SIG-M5 treated with dmso at 0.1 percent for 504 hours (cell line): ENCODE measurements at regions not wholly inside any gene's neighbourhood (a gene's known extent, or its start where the extent isn't known, plus 50 kb on each side); places are given as distances from the start of the nearest gene placed in this dataset.

Source experiments
- DNase-seq: peaks from one replicate; lab custom pipeline; 2025; ENCODE audit not compliant: unreplicated experiment; lab: John Stamatoyannopoulos, UW

DNA sequence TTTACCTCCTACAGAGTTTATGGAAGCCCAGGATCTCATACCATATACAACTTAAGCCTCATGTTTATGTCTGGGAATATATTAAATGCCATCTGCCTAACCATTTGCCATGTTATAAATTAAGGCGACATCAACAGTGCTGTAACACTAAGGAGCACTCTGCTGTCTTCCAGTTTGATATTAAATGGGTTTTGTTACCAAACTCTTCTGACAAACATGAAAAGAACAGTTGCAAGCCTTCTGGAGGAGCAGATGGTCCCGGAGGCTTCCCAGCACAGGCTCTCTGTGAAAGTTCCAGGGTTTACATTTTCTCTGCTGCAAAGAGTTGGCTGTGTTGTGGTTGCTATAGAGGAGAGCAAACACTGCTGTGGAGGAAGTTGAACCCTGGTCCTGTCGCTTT, 545.3 kb upstream of the SALL1 start:
- DNase-seq = no peak

DNA sequence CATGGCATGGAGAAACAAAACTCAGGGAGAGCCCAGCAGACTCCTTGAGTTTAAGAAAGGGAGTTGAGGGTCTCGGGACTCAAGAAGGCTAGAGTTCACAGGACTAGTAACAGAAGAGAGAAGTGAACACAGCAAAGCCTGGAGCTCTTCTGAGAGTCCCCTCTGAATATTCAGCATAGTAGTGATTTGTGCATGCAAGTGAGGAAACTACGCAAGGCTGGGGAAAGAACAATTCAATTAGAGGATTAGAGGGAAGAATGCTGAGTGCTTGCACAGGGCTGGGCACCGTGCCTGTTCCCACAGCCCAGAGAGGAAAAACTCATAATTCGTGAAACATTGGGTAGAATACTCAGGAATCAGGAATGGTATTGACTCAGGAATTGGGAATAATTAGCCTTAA, 540.0 kb upstream of the SALL1 start:
- no peak for DNase-seq

GRCh38 chr16:51685498-51685897, 534.4 kb upstream of the SALL1 start:
- DNase-seq = no peak

- DNase-seq = no peak
Measured at GRCh38 chr16:51683882-51684281, 532.8 kb upstream of the SALL1 start.

GRCh38 chr16:51682905-51683304, 531.8 kb upstream of the SALL1 start:
- no peak for DNase-seq

DNA sequence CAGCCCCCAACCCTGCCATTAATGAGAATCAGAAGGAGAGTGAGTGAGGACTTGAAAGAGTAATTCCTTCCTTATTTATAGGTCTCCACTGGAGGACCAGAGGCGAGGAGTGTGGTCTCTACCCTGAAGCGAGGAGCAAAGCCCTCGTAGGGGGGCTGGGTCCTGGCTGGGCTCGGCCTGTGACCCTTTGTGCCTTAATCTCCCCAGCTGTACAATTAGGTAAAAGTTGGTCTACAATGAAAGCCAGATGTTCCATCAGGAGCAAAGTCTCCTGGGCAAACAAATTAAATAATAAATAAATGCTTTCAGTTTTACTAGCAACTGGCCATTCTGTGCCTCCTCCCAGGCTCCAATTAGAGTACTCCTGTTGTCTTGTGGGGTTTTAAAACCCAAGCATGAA, 523.5 kb upstream of the SALL1 start:
- DNase-seq = no peak

DNA sequence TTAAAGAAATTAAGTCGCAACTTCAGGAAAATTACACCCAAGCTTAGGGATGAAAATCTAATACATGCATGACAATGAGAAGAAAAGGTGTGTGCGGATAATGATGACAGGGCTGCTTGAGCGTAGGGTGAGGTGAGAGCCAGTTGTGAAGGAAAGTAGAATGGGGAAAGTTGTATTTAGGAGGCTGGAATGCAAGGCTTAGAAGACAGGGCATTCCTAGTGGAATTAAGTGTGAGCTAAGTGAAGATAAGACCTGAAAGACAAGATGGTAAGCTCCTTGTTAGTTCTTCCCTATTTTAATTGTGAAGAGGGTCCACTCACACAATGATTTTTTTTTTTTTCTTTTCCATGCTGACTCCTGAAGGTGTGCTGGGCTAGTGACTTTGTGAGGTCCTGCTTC, 519.5 kb upstream of the SALL1 start:
- no peak for DNase-seq

DNA sequence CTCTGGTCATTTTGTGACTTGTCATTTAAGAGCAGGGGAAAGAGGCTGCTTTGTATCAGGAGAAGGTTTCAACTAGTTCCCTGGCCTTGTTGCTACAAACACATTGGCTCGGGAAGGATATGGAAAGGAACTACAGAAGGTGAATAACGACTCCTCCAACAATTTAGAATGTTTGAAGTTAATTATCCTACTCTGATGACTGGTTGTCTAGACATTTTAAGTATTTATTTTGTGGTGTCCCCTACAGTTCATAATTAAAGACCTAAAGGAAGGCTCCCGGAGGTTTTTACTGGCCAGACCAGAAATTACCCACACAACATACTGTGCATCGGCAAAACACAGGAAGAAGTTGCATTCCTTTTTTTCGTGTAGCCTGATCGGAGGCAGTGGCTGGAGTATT, 515.8 kb upstream of the SALL1 start:
- DNase-seq = no peak

DNA sequence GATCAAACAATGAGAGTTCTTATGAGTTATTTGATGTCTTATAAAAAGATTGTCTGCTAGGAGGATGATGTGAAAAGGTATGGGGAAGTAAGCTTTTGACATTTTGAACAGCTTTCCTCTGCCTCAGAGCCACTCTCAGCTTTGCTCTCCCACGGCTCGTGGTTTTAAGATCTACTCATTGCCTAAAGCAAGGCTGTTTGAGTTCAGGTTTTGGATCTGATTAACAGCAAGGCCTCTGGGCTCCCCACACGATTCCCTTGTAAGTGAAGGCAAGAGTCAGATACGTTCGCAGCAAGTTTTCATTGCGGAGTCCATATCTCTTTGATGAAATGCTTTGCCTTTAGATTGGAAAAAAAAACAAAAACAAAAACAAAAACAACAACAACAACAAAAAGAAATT, 515.0 kb upstream of the SALL1 start:
- DNase-seq = no peak

DNA sequence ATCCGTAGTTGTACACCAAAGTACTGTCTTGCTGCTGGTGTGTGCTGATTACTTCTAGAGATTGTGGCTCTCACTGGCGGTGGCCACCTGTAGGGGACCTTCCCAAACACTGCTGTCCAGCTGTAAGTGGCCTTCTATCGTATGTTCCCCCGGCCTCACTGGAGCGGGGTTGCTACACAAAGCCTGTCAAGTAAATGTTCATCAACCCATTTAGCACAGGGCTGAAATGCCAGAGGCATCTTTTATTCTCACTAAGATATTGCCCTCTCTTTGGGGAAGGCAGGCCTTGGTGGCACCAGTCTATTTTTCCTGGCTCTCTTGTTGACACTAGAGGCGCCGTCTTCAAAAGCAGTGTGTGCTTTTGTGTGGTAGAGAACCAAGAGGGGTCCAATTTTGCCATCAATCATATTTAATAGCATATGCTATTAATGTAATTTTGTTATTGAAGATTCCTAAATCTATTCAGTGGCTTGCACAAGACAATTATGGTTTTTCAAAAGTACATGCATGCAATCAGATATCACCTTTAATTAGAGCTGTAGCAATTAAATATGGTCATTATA, 514.4 kb upstream of the SALL1 start:
- no peak for DNase-seq

DNA sequence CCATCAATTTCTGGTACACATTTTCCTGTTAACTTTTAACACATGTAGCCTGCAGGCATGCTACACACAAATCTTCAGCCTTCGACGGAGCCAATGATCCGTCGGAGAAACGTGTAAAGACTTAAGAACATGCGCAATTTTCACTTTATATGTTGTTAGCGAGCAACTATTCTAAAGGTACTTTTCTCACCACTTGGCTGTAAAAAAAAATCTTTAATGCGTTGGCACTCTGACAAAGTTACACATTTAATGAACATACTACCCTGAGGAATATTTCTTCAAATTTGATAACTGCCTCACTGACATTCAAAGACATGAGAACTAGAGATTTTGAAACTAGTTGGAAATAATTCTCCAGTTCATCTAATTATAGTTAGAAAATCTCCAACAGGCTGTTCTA, 507.5 kb upstream of the SALL1 start:
- DNase-seq = no peak

DNA sequence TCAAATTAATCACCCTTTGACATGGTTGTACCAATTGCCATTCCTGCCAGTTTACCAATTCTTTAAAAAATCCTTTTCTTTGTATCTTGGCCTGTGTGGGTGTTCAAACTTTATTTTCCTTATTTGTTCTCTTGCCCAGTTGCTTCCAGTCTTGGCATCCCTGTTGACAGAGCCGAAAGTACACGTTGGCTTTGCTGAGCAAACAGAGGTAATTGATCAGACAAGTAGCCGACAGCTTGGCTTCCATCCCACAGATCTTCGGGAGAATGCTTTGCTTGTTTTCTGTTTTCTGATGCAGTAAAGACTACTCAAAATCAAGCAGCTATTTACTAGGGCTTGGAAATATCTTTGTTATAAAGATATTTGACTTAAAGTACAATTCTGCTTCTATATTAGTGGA, 506.8 kb upstream of the SALL1 start:
- DNase-seq = no peak

DNA sequence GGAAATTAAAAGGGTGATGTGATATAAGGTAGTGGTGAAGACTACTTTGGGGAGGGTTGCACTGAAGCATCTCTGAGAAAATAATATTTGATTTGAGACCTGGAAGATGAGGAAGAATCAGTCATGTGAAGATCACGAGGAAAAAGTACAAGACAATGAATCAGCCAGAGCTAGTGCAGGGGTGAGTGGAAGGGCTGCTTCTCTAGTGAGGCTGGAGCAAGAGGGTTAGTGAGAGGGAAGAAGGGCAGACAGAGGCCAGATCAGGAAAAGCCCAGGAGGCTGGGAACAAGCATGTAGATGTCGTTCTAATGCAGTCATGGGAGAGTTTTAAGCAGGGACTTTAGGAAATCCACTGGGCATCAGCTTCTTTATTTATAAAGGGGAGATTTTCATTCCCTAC, 504.2 kb upstream of the SALL1 start:
- DNase-seq = no peak

- DNase-seq = no peak
Measured at GRCh38 chr16:51651061-51651466, 500.0 kb upstream of the SALL1 start.

GRCh38 chr16:51649631-51650030, 498.6 kb upstream of the SALL1 start:
- no peak for DNase-seq

DNA sequence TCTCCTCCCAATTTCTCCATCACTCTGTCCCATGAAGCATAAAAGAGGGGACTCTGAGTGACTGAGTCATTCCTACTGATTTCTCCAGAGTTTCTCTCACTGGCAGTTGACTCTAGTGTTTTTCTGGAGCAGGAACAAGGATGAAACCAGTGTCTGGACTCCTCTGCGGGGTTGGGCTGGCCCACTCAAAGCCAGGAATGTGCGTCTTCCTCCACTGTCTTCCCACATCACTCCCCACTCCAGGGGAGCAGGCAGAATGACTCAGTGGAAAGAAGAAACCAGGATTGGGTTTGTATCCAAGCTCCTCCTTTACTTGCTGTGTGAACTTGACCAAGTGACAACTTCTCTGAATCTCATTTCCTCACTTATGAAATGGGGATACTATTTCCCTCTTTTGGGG, 497.5 kb upstream of the SALL1 start:
- DNase-seq = no peak

DNA sequence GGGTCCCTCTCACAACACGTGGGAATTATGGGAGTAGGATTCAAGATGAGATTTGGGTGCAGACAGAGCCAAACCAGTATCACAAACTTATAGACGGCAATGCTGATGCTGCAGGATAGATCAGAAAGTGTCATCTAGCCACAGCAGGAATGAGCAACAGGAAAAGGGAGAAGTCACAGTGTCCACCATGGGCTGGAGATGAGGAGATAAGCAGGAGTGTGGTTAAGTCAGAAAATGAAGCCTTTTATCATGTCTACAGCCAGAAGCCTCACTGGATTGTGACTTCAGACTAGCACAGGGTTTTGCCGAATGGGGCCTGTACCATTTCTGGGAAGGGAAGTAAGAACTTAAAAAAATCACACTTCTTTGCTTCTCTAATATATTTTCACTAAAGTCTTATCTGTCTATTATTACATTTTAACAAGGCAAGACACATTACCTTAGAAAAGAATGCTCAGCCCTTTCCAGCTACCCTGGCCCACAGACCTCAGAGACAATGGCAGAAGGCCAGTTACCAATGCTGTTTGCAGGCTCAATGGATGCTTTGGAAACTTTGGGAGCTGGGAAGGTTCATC, 490.2 kb upstream of the SALL1 start:
- no peak for DNase-seq

- no peak for DNase-seq
Measured at GRCh38 chr16:51640196-51640595, 489.1 kb upstream of the SALL1 start.

DNA sequence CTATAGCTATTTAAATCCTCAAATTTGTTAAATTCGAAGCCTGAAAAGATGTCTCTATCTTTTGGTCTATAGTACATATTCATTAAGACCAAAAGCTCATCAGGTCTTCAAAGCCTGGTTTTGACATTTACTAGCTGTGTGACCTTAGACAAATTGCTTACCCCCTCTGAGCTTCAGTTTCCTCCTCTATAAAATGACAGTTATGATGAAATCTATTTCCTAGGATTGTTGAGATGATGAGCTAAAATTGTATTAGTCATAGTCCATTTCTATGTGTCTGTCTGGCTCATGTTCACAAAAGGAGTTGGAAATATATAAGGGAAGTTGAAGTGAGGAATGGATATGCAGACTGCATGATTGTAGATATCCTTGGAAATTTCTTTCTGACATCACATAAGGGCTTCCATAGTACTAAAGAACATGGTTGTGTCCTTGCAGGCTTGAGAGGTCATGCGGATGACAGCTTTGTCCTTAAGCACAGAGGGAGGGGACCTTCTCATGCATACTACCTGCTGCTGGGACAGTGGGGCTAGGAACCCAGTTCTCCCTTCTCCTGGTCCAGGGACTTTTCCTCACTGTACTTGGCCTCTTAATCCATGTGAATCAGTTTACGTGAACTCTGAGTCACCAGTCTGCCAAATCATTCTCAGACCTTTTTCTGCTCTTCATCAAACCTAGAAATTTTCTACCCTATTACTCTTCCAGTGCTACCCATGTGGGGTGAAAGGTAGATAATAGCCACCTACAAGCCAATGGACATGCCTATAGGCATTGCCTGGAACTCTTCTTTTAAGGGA, 487.5 kb upstream of the SALL1 start:
- no peak for DNase-seq

- no peak for DNase-seq
Measured at GRCh38 chr16:51637770-51638094, 486.7 kb upstream of the SALL1 start.

DNA sequence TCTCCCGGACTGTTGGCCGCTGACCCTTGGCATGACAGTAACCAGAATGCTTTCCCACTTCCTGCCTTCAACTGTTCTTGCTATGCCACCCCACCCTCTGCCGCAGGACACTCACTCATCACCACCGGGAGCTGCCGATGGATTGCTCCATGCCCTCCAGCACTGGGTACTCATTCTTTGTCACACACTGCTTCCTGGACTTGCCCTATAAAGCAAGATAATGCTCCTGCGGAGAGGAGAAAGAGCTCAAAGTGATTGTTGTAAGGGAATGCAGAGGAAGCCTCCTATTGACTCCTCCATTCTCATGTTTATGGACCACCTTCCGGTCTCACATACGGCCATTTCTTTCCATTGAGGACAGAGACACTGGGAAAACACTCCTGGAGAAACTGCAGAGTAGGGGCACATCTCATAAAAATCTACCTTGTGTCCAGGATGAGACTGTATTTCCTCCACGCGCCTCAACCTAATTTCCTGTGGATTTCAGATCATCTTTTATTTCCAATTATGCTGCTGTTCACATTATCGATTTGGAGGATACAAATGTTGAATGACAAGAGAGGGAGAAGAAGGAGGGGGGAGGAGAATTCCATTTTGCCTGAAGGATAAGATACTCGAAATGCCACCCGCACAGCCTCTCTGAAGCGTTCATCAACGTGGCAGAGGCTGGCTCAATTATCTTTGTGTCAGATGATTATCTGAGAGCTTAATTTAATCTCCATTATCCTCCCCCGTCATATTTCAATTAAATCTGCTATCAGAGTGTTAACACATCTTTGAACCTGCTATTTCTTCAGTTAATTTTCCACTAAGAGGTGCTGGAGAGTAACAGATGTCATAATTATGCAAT, 486.1 kb upstream of the SALL1 start:
- DNase-seq = no peak

GRCh38 chr16:51635181-51635580, 484.1 kb upstream of the SALL1 start:
- no peak for DNase-seq
